GM12878 (cell line): ENCODE measurements at regions not wholly inside any gene's neighbourhood (a gene's known extent, or its start where the extent isn't known, plus 50 kb on each side); places are given as distances from the start of the nearest gene placed in this dataset.

Experiments
- CBX3 ChIP-seq: fragments of 200-600 bp; sonication (generic); IDR thresholded peaks from 2 replicates; pipeline ENCODE4 v1.6.1; 2016; ENCODE audit warnings: low read depth, borderline replicate concordance
- CTCF ChIP-seq, 3 experiments: IDR thresholded peaks in 2 of 3; conservative IDR thresholded peaks in 1 of 3; 2 replicates each; pipeline ENCODE4 v1.5.1; 2011; ENCODE audit warnings: low read depth in 3 of 3, low read length in 3 of 3, mild to moderate bottlenecking in 3 of 3, control low read depth in 2 of 3, moderate library complexity in 2 of 3, inconsistent platforms in 1 of 3, mixed read lengths in 1 of 3; ENCODE audit not compliant: control insufficient read depth in 2 of 3, insufficient read depth in 1 of 3; ENCODE audit errors: extremely low read depth in 1 of 3
- EZH2 ChIP-seq: IDR thresholded peaks from 2 replicates; pipeline ENCODE4 v1.6.1; 2012; ENCODE audit warnings: low read depth, mild to moderate bottlenecking, control low read depth, inconsistent platforms, low read length, borderline replicate concordance; ENCODE audit not compliant: control insufficient read depth
- FOS ChIP-seq: IDR thresholded peaks from 3 replicates; pipeline ENCODE4 v1.6.1; 2011; ENCODE audit warnings: borderline replicate concordance; ENCODE audit not compliant: insufficient read length; ENCODE audit errors: extremely low read depth
- KDM1A ChIP-seq: fragments of 200-600 bp; sonication (generic); IDR thresholded peaks from 2 replicates; pipeline ENCODE4 v1.6.1; 2016; ENCODE audit warnings: borderline replicate concordance
- MTA2 ChIP-seq: fragments of 450-650 bp; IDR thresholded peaks from 2 replicates; pipeline ENCODE4 v1.6.1; 2016; ENCODE audit warnings: low read depth, mild to moderate bottlenecking, moderate library complexity
- RBBP5 ChIP-seq: fragments of 200-600 bp; sonication (generic); conservative IDR thresholded peaks from 2 replicates; pipeline ENCODE4 v1.6.1; 2016
- REST ChIP-seq: IDR thresholded peaks from 2 replicates; pipeline ENCODE4 v1.6.1; 2012; ENCODE audit warnings: mild to moderate bottlenecking, low read depth, low read length
- SMC3 ChIP-seq: IDR thresholded peaks from 2 replicates; pipeline ENCODE4 v1.6.1; 2011; ENCODE audit warnings: low read length, improper control_type of control experiment, borderline replicate concordance
- TAF1 ChIP-seq: IDR thresholded peaks from 2 replicates; pipeline ENCODE4 v1.6.1; 2011; ENCODE audit warnings: mild to moderate bottlenecking, low read depth, low read length, borderline replicate concordance
- ZZZ3 ChIP-seq: IDR thresholded peaks from 2 replicates; pipeline ENCODE4 v1.6.1; 2011; ENCODE audit warnings: low read depth; ENCODE audit not compliant: control insufficient read depth, insufficient read length

GRCh38 chr6:17207281-17207680 lies 73.9 kb upstream of the RBM24 start:
- TF ChIP-seq ZZZ3, result no peak
- TF ChIP-seq KDM1A, result no peak
- TF ChIP-seq SMC3, result no peak
- no peak for TF ChIP-seq MTA2
- TF ChIP-seq CBX3, result no peak
- no peak for TF ChIP-seq TAF1
- no peak for TF ChIP-seq REST
- TF ChIP-seq FOS, result no peak
- no peak for TF ChIP-seq RBBP5
- no peak for TF ChIP-seq CTCF (IDR thresholded peaks at IDR 0.05 in 2 of 3, conservative IDR thresholded peaks at IDR 0.05 in 1 of 3; ENCODE audit: control insufficient read depth in 2 of 3, extremely low read depth in 1 of 3, insufficient read depth in 1 of 3, low read depth in 3 of 3, low read length in 3 of 3)
- no peak for TF ChIP-seq EZH2
